GM23338 (cell line): ENCODE measurements at regions not wholly inside any gene's neighbourhood (a gene's known extent, or its start where the extent isn't known, plus 50 kb on each side); places are given as distances from the start of the nearest gene placed in this dataset.
A peak's percentile ranks its signal among the peaks of the same experiment; 100 is the strongest.

ENCODE experiments used
- ATAC-seq: fragments of 200-7000 bp; cut with Tn5 transposase; 3 replicates; pipeline ENCODE4 v1.9.1; 2020
- DNase-seq: peaks from one replicate; pipeline ENCODE4 v3.0.0-alpha.2; 2015; ENCODE audit warnings: low spot score
- H2AFZ ChIP-seq: fragments of 200-600 bp; sonication (generic); 2 replicates; pipeline ENCODE4 v1.8.0; 2016; ENCODE audit warnings: antibody characterized with exemption, mild to moderate bottlenecking, moderate library complexity
- H3F3A ChIP-seq: fragments of 200-600 bp; sonication (generic); replicated peaks from 2 replicates; pipeline ENCODE4 v1.8.0; 2017; ENCODE audit warnings: antibody characterized with exemption, mixed run types, low read depth
- H3K27ac ChIP-seq: fragments of 200-600 bp; sonication (generic); 2 replicates; pipeline ENCODE4 v1.6.1; 2016; ENCODE audit warnings: low read depth
- H3K27me3 ChIP-seq: fragments of 200-600 bp; sonication (generic); 2 replicates; pipeline ENCODE4 v1.8.0; 2016; ENCODE audit warnings: mild to moderate bottlenecking, mixed run types, moderate library complexity; ENCODE audit not compliant: insufficient read depth
- H3K36me3 ChIP-seq: fragments of 200-600 bp; sonication (generic); 2 replicates; pipeline ENCODE4 v1.8.0; 2016; ENCODE audit warnings: mild to moderate bottlenecking; ENCODE audit not compliant: insufficient read depth
- H3K4me1 ChIP-seq: fragments of 200-600 bp; sonication (generic); 2 replicates; pipeline ENCODE4 v1.8.0; 2016; ENCODE audit warnings: mild to moderate bottlenecking, moderate library complexity; ENCODE audit not compliant: insufficient read depth
- H3K4me2 ChIP-seq: fragments of 200-600 bp; sonication (generic); 2 replicates; pipeline ENCODE4 v1.7.1; 2017; ENCODE audit warnings: mixed run types
- H3K4me3 ChIP-seq: fragments of 200-600 bp; sonication (generic); 2 replicates; pipeline ENCODE4 v1.6.1; 2016; ENCODE audit warnings: mixed run types
- H3K79me2 ChIP-seq: fragments of 200-600 bp; sonication (generic); replicated peaks from 2 replicates; pipeline ENCODE4 v1.8.0; 2017; ENCODE audit warnings: mild to moderate bottlenecking; ENCODE audit not compliant: insufficient read depth
- H3K9me2 ChIP-seq: fragments of 200-600 bp; sonication (generic); 2 replicates; pipeline ENCODE4 v1.8.0; 2017; ENCODE audit not compliant: insufficient read depth
- H4K20me1 ChIP-seq: fragments of 200-600 bp; sonication (generic); replicated peaks from 2 replicates; pipeline ENCODE4 v1.8.0; 2017; ENCODE audit warnings: mild to moderate bottlenecking; ENCODE audit not compliant: insufficient read depth
- H3K27ac Mint-ChIP-seq: 2 replicates; pipeline ENCODE4 v1.8.0; 2020; ENCODE audit warnings: inconsistent platforms, mild to moderate bottlenecking, moderate library complexity, mixed read lengths
- H3K27me3 Mint-ChIP-seq: 3 replicates; pipeline ENCODE4 v1.8.0; 2022; ENCODE audit warnings: low read depth, mild to moderate bottlenecking, moderate library complexity, mixed read lengths, inconsistent platforms; ENCODE audit not compliant: insufficient read depth, poor library complexity
- H3K36me3 Mint-ChIP-seq: 3 replicates; pipeline ENCODE4 v1.8.0; 2021; ENCODE audit warnings: low read depth, mild to moderate bottlenecking, inconsistent platforms, moderate library complexity, mixed read lengths
- H3K4me1 Mint-ChIP-seq: 3 replicates; pipeline ENCODE4 v1.8.0; 2020; ENCODE audit warnings: mild to moderate bottlenecking, inconsistent platforms, mixed read lengths
- H3K4me3 Mint-ChIP-seq: 3 replicates; pipeline ENCODE4 v1.8.0; 2021; ENCODE audit warnings: moderate library complexity, mild to moderate bottlenecking, inconsistent platforms, mixed read lengths
- H3K9me3 Mint-ChIP-seq: 3 replicates; pipeline ENCODE4 v1.8.0; 2020; ENCODE audit warnings: moderate library complexity, mild to moderate bottlenecking, inconsistent platforms, mixed read lengths
- CREB1 ChIP-seq: fragments of 250-450 bp; sonication (Bioruptor Pico); IDR thresholded peaks from 2 replicates; pipeline ENCODE4 v1.5.0; 2020; ENCODE audit warnings: low read depth, mild to moderate bottlenecking, moderate library complexity
- EZH2 ChIP-seq: fragments of 200-600 bp; sonication (generic); IDR thresholded peaks from one replicate; pipeline ENCODE4 v1.8.0; 2017; ENCODE audit warnings: antibody characterized with exemption, mild to moderate bottlenecking, low read depth; ENCODE audit not compliant: unreplicated experiment
- EZH2phosphoT487 ChIP-seq: fragments of 200-600 bp; sonication (generic); IDR thresholded peaks from one replicate; pipeline ENCODE4 v1.8.1; 2018; ENCODE audit warnings: antibody characterized with exemption; ENCODE audit not compliant: unreplicated experiment
- JUNB ChIP-seq: IDR thresholded peaks from one replicate; pipeline ENCODE4 v1.6.1; 2016; ENCODE audit warnings: antibody characterized with exemption; ENCODE audit not compliant: unreplicated experiment
- NANOG ChIP-seq: IDR thresholded peaks from 2 replicates; pipeline ENCODE4 v1.6.1; 2016; ENCODE audit warnings: antibody characterized with exemption, borderline replicate concordance
- POLR2AphosphoS5 ChIP-seq: IDR thresholded peaks from 2 replicates; pipeline ENCODE4 v1.6.1; 2016; ENCODE audit warnings: antibody characterized with exemption, low read depth
- STAT1 ChIP-seq: IDR thresholded peaks from one replicate; pipeline ENCODE4 v1.6.1; 2016; ENCODE audit warnings: antibody characterized with exemption; ENCODE audit not compliant: unreplicated experiment
- ZNF114 ChIP-seq: fragments of 250-450 bp; sonication (Bioruptor Pico); IDR thresholded peaks from 2 replicates; pipeline ENCODE4 v1.5.0; 2020; ENCODE audit warnings: mild to moderate bottlenecking, moderate library complexity
- ZNF331 ChIP-seq: fragments of 250-450 bp; sonication (Bioruptor Pico); IDR thresholded peaks from 2 replicates; pipeline ENCODE4 v1.5.0; 2020; ENCODE audit warnings: low read depth, mild to moderate bottlenecking, moderate library complexity
- TF ChIP-seq, protein P1 (sequence below): IDR thresholded peaks from 2 replicates; pipeline ENCODE4 v1.6.1; 2016; ENCODE audit warnings: antibody characterized with exemption
- TF ChIP-seq, protein P2 (sequence below): fragments of 250-450 bp; sonication (Bioruptor Pico); IDR thresholded peaks from 2 replicates; pipeline ENCODE4 v1.5.0; 2020; ENCODE audit warnings: mild to moderate bottlenecking, moderate library complexity
- TF ChIP-seq, protein P3 (sequence below): IDR thresholded peaks from one replicate; pipeline ENCODE4 v1.6.1; 2018; ENCODE audit warnings: antibody characterized with exemption; ENCODE audit not compliant: unreplicated experiment

DNA sequence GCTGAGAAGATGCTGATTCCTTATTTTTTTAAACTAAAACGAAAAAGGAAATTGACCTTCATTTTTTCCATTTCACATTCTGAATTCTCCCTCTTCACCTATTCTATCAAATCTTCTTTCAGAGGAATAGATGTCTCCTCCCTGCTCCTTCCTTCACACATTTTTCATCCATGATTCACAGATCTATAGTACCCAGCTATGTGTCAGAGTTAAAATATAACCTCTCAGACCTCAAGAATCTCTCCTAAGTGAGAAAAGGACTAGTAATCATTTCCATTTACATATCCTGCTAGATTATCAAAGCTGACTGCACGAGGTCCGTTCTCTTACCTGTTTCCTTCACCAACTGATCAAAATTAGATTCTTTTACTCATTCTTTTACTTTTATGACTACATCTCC, 1297.6 kb upstream of the ALCAM start:
- Histone ChIP-seq H3K4me1 (peaks cover 5% of the 10 kb centered on the region; the same call in 1 of the 2 replicates), H3K27ac (no peak overlapping the region), H3K4me2 (no peak overlapping the region), H3K9me2 (0 out of 2 replicates have a peak, but pooled peaks cover 6% of the 10 kb centered on the region), H4K20me1 (no peaks in the 10 kb centered on the region), H3F3A (no peaks in the 10 kb centered on the region), H3K27me3 (no peaks in the 10 kb centered on the region), H3K4me3 (no peak overlapping the region), H3K79me2 (no peaks in the 10 kb centered on the region), H2AFZ (no peak overlapping the region), H3K36me3 (no peaks in the 10 kb centered on the region)
- Mint-ChIP-seq H3K9me3 (peaks cover 17% of the 10 kb centered on the region; the same call in 2 of the 3 replicates), H3K27me3 (no peaks in the 10 kb centered on the region), H3K36me3 (peaks cover 11% of the 10 kb centered on the region; the same call in 2 of the 3 replicates), H3K4me3 (no peak overlapping the region), H3K27ac (peak overlapping the region; percentile 69; the same call in 1 of the 2 replicates), H3K4me1 (peaks cover 21% of the 10 kb centered on the region)
- TF ChIP-seq EZH2, result no peak
- no peak for TF ChIP-seq NANOG
- no peak for TF ChIP-seq STAT1
- no peak for TF ChIP-seq EZH2phosphoT487
- TF ChIP-seq JUNB, result no peak
- no peak for DNase-seq
- no peak for ATAC-seq

DNA sequence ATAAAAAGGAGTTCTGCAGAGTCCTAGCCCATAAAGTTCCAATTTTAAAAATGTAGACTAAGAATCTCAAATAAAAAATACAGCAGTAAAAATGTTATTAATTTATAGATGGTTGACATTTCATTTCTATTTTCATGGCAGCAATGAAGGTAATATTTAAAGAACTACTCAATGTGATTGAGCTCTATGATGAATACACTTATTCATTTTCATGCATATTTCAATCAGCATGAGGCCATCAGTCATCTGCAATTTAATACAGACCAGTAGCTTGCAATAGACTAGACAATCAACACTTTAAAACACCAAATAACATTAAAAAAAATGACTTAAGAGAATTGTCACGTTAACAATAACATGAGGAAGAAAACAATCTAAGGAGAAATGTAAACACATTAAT, 1295.8 kb upstream of the ALCAM start:
- Mint-ChIP-seq H3K4me3 (no peak overlapping the region), H3K27ac (no peak overlapping the region), H3K36me3 (peaks cover 11% of the 10 kb centered on the region; the same call in 2 of the 3 replicates), H3K27me3 (no peaks in the 10 kb centered on the region), H3K4me1 (peaks cover 21% of the 10 kb centered on the region), H3K9me3 (peaks cover 17% of the 10 kb centered on the region; the same call in 2 of the 3 replicates)
- ATAC-seq (no peak), DNase-seq (no peak)
- no peaks in the 10 kb centered on the region for H3K36me3 ChIP-seq
- no peak overlapping the region for H2AFZ ChIP-seq
- H3K27ac ChIP-seq, result no peak overlapping the region
- no peaks in the 10 kb centered on the region for H4K20me1 ChIP-seq
- no peak overlapping the region for H3K4me3 ChIP-seq
- H3F3A ChIP-seq, result no peaks in the 10 kb centered on the region
- H3K4me2 ChIP-seq, result no peak overlapping the region
- no peaks in the 10 kb centered on the region for H3K27me3 ChIP-seq
- H3K79me2 ChIP-seq, result no peaks in the 10 kb centered on the region
- H3K4me1 ChIP-seq, result peaks cover 5% of the 10 kb centered on the region; the same call in 1 of the 2 replicates
- no peaks in the 10 kb centered on the region for H3K9me2 ChIP-seq
- TF ChIP-seq, protein P1, sequence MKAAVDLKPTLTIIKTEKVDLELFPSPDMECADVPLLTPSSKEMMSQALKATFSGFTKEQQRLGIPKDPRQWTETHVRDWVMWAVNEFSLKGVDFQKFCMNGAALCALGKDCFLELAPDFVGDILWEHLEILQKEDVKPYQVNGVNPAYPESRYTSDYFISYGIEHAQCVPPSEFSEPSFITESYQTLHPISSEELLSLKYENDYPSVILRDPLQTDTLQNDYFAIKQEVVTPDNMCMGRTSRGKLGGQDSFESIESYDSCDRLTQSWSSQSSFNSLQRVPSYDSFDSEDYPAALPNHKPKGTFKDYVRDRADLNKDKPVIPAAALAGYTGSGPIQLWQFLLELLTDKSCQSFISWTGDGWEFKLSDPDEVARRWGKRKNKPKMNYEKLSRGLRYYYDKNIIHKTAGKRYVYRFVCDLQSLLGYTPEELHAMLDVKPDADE, result no peak
- no peak for TF ChIP-seq ZNF331 (CRISPR knock-in tag)
- TF ChIP-seq, protein P2, sequence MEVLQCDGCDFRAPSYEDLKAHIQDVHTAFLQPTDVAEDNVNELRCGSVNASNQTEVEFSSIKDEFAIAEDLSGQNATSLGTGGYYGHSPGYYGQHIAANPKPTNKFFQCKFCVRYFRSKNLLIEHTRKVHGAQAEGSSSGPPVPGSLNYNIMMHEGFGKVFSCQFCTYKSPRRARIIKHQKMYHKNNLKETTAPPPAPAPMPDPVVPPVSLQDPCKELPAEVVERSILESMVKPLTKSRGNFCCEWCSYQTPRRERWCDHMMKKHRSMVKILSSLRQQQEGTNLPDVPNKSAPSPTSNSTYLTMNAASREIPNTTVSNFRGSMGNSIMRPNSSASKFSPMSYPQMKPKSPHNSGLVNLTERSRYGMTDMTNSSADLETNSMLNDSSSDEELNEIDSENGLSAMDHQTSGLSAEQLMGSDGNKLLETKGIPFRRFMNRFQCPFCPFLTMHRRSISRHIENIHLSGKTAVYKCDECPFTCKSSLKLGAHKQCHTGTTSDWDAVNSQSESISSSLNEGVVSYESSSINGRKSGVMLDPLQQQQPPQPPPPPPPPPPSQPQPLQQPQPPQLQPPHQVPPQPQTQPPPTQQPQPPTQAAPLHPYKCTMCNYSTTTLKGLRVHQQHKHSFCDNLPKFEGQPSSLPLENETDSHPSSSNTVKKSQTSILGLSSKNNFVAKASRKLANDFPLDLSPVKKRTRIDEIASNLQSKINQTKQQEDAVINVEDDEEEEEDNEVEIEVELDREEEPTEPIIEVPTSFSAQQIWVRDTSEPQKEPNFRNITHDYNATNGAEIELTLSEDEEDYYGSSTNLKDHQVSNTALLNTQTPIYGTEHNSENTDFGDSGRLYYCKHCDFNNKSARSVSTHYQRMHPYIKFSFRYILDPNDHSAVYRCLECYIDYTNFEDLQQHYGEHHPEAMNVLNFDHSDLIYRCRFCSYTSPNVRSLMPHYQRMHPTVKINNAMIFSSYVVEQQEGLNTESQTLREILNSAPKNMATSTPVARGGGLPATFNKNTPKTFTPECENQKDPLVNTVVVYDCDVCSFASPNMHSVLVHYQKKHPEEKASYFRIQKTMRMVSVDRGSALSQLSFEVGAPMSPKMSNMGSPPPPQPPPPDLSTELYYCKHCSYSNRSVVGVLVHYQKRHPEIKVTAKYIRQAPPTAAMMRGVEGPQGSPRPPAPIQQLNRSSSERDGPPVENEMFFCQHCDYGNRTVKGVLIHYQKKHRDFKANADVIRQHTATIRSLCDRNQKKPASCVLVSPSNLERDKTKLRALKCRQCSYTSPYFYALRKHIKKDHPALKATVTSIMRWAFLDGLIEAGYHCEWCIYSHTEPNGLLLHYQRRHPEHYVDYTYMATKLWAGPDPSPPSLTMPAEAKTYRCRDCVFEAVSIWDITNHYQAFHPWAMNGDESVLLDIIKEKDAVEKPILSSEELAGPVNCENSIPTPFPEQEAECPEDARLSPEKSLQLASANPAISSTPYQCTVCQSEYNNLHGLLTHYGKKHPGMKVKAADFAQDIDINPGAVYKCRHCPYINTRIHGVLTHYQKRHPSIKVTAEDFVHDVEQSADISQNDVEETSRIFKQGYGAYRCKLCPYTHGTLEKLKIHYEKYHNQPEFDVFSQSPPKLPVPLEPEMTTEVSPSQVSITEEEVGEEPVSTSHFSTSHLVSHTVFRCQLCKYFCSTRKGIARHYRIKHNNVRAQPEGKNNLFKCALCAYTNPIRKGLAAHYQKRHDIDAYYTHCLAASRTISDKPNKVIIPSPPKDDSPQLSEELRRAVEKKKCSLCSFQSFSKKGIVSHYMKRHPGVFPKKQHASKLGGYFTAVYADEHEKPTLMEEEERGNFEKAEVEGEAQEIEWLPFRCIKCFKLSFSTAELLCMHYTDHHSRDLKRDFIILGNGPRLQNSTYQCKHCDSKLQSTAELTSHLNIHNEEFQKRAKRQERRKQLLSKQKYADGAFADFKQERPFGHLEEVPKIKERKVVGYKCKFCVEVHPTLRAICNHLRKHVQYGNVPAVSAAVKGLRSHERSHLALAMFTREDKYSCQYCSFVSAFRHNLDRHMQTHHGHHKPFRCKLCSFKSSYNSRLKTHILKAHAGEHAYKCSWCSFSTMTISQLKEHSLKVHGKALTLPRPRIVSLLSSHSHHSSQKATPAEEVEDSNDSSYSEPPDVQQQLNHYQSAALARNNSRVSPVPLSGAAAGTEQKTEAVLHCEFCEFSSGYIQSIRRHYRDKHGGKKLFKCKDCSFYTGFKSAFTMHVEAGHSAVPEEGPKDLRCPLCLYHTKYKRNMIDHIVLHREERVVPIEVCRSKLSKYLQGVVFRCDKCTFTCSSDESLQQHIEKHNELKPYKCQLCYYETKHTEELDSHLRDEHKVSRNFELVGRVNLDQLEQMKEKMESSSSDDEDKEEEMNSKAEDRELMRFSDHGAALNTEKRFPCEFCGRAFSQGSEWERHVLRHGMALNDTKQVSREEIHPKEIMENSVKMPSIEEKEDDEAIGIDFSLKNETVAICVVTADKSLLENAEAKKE (CRISPR knock-in tag), result no peak
- no peak for TF ChIP-seq POLR2AphosphoS5
- TF ChIP-seq, protein P3, sequence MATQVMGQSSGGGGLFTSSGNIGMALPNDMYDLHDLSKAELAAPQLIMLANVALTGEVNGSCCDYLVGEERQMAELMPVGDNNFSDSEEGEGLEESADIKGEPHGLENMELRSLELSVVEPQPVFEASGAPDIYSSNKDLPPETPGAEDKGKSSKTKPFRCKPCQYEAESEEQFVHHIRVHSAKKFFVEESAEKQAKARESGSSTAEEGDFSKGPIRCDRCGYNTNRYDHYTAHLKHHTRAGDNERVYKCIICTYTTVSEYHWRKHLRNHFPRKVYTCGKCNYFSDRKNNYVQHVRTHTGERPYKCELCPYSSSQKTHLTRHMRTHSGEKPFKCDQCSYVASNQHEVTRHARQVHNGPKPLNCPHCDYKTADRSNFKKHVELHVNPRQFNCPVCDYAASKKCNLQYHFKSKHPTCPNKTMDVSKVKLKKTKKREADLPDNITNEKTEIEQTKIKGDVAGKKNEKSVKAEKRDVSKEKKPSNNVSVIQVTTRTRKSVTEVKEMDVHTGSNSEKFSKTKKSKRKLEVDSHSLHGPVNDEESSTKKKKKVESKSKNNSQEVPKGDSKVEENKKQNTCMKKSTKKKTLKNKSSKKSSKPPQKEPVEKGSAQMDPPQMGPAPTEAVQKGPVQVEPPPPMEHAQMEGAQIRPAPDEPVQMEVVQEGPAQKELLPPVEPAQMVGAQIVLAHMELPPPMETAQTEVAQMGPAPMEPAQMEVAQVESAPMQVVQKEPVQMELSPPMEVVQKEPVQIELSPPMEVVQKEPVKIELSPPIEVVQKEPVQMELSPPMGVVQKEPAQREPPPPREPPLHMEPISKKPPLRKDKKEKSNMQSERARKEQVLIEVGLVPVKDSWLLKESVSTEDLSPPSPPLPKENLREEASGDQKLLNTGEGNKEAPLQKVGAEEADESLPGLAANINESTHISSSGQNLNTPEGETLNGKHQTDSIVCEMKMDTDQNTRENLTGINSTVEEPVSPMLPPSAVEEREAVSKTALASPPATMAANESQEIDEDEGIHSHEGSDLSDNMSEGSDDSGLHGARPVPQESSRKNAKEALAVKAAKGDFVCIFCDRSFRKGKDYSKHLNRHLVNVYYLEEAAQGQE, result no peak
- TF ChIP-seq JUNB, result no peak
- no peak for TF ChIP-seq EZH2
- TF ChIP-seq ZNF114, result no peak
- TF ChIP-seq NANOG, result no peak
- TF ChIP-seq CREB1 (CRISPR knock-in tag), result no peak
